ENCODE measurements at regions not wholly inside any gene's neighbourhood (a gene's known extent, or its start where the extent isn't known, plus 50 kb on each side); places are given as distances from the start of the nearest gene placed in this dataset.

GRCh38 chr6:98124171-98124570 lies 710.2 kb upstream of the POU3F2 start:
- no peaks in the 10 kb centered on the region for H3K27me3 ChIP-seq
- no peak overlapping the region for H3K27ac ChIP-seq
- no peak overlapping the region for H3K4me3 ChIP-seq
- H3K36me3 ChIP-seq (replicated peaks in 1 of 2; ENCODE audit: insufficient read depth in 1 of 2, low read depth in 2 of 2) = no peaks in the 10 kb centered on the region
- no peaks in the 10 kb centered on the region for H3K9me3 ChIP-seq
- intact Hi-C loops (cut with DNase I) = no loop called here
- WGBS, 2 donors = 54 to 58% methylated on average over 2 of the region's 2 CpGs
- DNase-seq (no peak), ATAC-seq (no peak)
- TF ChIP-seq, protein P1, sequence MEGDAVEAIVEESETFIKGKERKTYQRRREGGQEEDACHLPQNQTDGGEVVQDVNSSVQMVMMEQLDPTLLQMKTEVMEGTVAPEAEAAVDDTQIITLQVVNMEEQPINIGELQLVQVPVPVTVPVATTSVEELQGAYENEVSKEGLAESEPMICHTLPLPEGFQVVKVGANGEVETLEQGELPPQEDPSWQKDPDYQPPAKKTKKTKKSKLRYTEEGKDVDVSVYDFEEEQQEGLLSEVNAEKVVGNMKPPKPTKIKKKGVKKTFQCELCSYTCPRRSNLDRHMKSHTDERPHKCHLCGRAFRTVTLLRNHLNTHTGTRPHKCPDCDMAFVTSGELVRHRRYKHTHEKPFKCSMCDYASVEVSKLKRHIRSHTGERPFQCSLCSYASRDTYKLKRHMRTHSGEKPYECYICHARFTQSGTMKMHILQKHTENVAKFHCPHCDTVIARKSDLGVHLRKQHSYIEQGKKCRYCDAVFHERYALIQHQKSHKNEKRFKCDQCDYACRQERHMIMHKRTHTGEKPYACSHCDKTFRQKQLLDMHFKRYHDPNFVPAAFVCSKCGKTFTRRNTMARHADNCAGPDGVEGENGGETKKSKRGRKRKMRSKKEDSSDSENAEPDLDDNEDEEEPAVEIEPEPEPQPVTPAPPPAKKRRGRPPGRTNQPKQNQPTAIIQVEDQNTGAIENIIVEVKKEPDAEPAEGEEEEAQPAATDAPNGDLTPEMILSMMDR (IDR thresholded peaks at IDR 0.05) = no peak
- TF ChIP-seq POLR2A (IDR thresholded peaks at IDR 0.05) = no peak
- no peaks in the 10 kb centered on the region for H3K4me1 ChIP-seq

DNA sequence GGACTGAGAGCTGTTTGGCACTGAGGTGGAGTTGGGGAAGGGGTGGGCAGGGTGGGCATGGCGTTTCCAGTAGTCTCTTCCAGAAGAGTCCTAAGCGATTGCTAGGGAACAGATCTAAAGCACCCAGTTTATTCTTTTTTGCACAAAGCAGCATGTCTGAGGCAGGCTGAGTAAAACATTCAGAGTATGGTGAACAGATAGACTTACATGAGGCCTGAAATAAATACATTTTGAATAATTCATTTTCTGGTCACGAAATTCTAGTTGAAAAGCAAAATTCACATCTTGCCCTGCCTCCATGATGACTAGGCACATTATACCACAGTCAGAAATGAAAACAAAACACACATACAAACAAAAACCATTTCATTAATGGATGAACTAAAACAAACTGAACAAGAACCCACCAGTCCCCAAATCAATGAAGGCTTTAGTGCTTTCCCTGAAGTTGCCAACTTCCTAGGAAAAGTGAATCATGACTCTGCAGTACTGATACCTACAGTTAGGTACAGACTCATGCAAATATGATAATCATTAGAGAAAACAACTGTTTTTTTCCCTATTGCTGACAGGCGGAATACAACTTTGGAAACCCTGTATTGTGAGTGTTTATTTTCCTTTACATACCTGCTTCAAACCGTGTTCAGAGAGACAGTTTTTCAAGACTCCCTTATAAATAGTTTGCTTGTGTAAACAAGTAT lies 702.9 kb upstream of the POU3F2 start:
- H3K4me3 ChIP-seq = no peak overlapping the region
- DNase-seq (no peak), ATAC-seq (no peak)
- intact Hi-C loops (cut with DNase I) = no loop called here
- no peaks in the 10 kb centered on the region for H3K9me3 ChIP-seq
- 39 to 40% methylated on average over 5 of the region's 5 CpGs for WGBS, 2 donors
- TF ChIP-seq, protein P1 (IDR thresholded peaks at IDR 0.05) = no peak
- no peak for TF ChIP-seq POLR2A (IDR thresholded peaks at IDR 0.05)
- H3K4me1 ChIP-seq = no peaks in the 10 kb centered on the region
- H3K27ac ChIP-seq = no peak overlapping the region
- no peaks in the 10 kb centered on the region for H3K27me3 ChIP-seq
- H3K36me3 ChIP-seq (replicated peaks in 1 of 2; ENCODE audit: insufficient read depth in 1 of 2, low read depth in 2 of 2) = no peaks in the 10 kb centered on the region

GRCh38 chr6:98136333-98136732 lies 698.0 kb upstream of the POU3F2 start:
- Histone ChIP-seq H3K9me3 (no peaks in the 10 kb centered on the region), H3K27ac (no peak overlapping the region), H3K4me3 (no peak overlapping the region), H3K36me3 (replicated peaks in 1 of 2; ENCODE audit: insufficient read depth in 1 of 2, low read depth in 2 of 2) (no peaks in the 10 kb centered on the region), H3K4me1 (no peaks in the 10 kb centered on the region), H3K27me3 (no peaks in the 10 kb centered on the region)
- TF ChIP-seq POLR2A (IDR thresholded peaks at IDR 0.05) = no peak
- TF ChIP-seq, protein P1 (IDR thresholded peaks at IDR 0.05) = no peak
- 9% methylated on average over 4 of the region's 4 CpGs for WGBS, 2 donors
- ATAC-seq = no peak
- intact Hi-C loops (cut with DNase I) = no loop called here
- DNase-seq = no peak

- H3K9me3 ChIP-seq = no peaks in the 10 kb centered on the region
- no peak overlapping the region for H3K4me3 ChIP-seq
- DNase-seq = no peak
- no peaks in the 10 kb centered on the region for H3K4me1 ChIP-seq
- no peak for TF ChIP-seq POLR2A (IDR thresholded peaks at IDR 0.05)
- TF ChIP-seq, protein P1 (IDR thresholded peaks at IDR 0.05) = no peak
- no peaks in the 10 kb centered on the region for H3K27me3 ChIP-seq
- H3K36me3 ChIP-seq (replicated peaks in 1 of 2; ENCODE audit: insufficient read depth in 1 of 2, low read depth in 2 of 2) = no peaks in the 10 kb centered on the region
- 0% methylated on average over 1 of the region's 1 CpG for WGBS, 2 donors
- intact Hi-C loops (cut with DNase I) = no loop called here
- no peak overlapping the region for H3K27ac ChIP-seq
- no peak for ATAC-seq
Observed at GRCh38 chr6:98137391-98137790, 697.0 kb upstream of the POU3F2 start.

DNA sequence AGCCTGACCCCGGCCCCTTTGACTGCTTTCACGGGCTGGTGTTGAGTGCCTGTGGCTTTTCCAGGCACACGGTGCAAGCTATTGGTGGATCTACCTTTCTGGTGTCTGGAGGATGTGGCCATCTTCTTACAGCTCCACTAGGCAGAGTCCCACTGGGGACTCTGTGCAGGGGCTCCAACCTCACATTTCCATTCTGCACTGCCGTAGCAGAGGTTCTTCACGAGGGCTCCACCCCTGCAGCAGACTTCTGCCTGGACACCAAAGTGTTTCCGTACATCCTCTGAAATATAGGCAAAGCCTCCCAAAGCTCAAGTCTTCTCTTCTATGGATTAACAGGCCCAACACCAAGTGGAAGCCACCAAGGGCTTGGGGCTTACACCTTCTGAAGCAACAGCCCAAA lies 691.5 kb upstream of the POU3F2 start:
- intact Hi-C loops (cut with DNase I) = no loop called here
- WGBS, 2 donors = 63 to 78% methylated on average over 1 to 6 of the region's 6 CpGs
- TF ChIP-seq, protein P1 (IDR thresholded peaks at IDR 0.05) = no peak
- TF ChIP-seq POLR2A (IDR thresholded peaks at IDR 0.05) = no peak
- no peak overlapping the region for H3K27ac ChIP-seq
- no peak overlapping the region for H3K4me3 ChIP-seq
- DNase-seq (no peak), ATAC-seq (no peak)
- H3K36me3 ChIP-seq (replicated peaks in 1 of 2; ENCODE audit: insufficient read depth in 1 of 2, low read depth in 2 of 2) = no peaks in the 10 kb centered on the region
- H3K4me1 ChIP-seq = no peaks in the 10 kb centered on the region
- H3K27me3 ChIP-seq = no peaks in the 10 kb centered on the region
- H3K9me3 ChIP-seq = no peaks in the 10 kb centered on the region
